GM12878 (cell line): ENCODE measurements at regions not wholly inside any gene's neighbourhood (a gene's known extent, or its start where the extent isn't known, plus 50 kb on each side); places are given as distances from the start of the nearest gene placed in this dataset.

Experiments used
- ATAC-seq: fragments of 200-7000 bp; cut with Tn5 transposase; 3 replicates; pipeline ENCODE4 v1.9.1; 2020; ENCODE audit warnings: mild to moderate bottlenecking, moderate library complexity
- BruUV-seq: library from RNA; stranded (reverse); fragments of 400-500 nt; replicated peaks from 2 replicates; lab custom pipeline; 2021; lab: Mats Ljungman, UMichigan
- CTCF ChIA-PET: fragments of 300-600 bp; sonication (Branson Sonifier 250); formaldehyde crosslinking; extraction: SDS; loops from one replicate; lab custom pipeline; 2021; ENCODE audit warnings: inconsistent platforms; lab: Yijun Ruan, JAX
- POLR2A ChIA-PET: fragments of 350-600 bp; formaldehyde crosslinking; extraction: SDS; loops from one replicate; lab custom pipeline; 2021; ENCODE audit warnings: inconsistent platforms; lab: Charles Lee
- RAD21 ChIA-PET: fragments of 300-600 bp; sonication (Branson Sonifier 250); formaldehyde crosslinking; loops from one replicate; lab custom pipeline; 2023; ENCODE audit warnings: antibody characterized with exemption; ENCODE audit not compliant: unreplicated experiment; lab: Charles Lee
- SMC1A ChIA-PET: fragments of 300-600 bp; sonication (Branson Sonifier 250); formaldehyde crosslinking; loops from one replicate; lab custom pipeline; 2023; ENCODE audit not compliant: unreplicated experiment, uncharacterized antibody; lab: Charles Lee
- DNase-seq: peaks from one replicate; pipeline ENCODE4 v3.0.0-alpha.2; 2011; ENCODE audit warnings: low read depth, low spot score
- FAIRE-seq: peaks from 3 replicates; lab custom pipeline; 2011; peaks lifted over from hg19 to GRCh38; lab: Jason Lieb, UNC
- H2AFZ ChIP-seq: 2 replicates; pipeline ENCODE4 v1.6.0; 2011; ENCODE audit warnings: low read depth, low read length, control low read depth; ENCODE audit not compliant: control insufficient read depth
- H3K27ac ChIP-seq: 2 replicates; pipeline ENCODE4 v1.5.1; 2011; ENCODE audit warnings: control low read depth; ENCODE audit not compliant: control insufficient read depth, insufficient read depth
- H3K27me3 ChIP-seq, 2 experiments: replicated peaks in 1 of 2; 2 replicates each; pipeline versions ENCODE4 v1.6.0 to v1.6.1; 2011; ENCODE audit warnings: low read length in 1 of 2; ENCODE audit not compliant: control insufficient read depth in 2 of 2, insufficient read depth in 2 of 2
- H3K36me3 ChIP-seq, 2 experiments: 2 replicates each; pipeline ENCODE4 v1.5.1; 2011; ENCODE audit warnings: low read length in 1 of 2; ENCODE audit not compliant: control insufficient read depth in 2 of 2, insufficient read depth in 2 of 2
- H3K4me1 ChIP-seq: 2 replicates; pipeline ENCODE4 v1.6.1; 2011; ENCODE audit warnings: mild to moderate bottlenecking, low read length, moderate library complexity, mixed read lengths; ENCODE audit not compliant: control insufficient read depth, insufficient read depth
- H3K4me2 ChIP-seq: 2 replicates; pipeline ENCODE4 v1.6.0; 2011; ENCODE audit warnings: control low read depth; ENCODE audit not compliant: control insufficient read depth, insufficient read depth
- H3K4me3 ChIP-seq: fragments of 200-600 bp; sonication (generic); 2 replicates; pipeline ENCODE4 v1.5.1; 2016
- H3K79me2 ChIP-seq: 2 replicates; pipeline ENCODE4 v1.6.0; 2011; ENCODE audit warnings: low read length; ENCODE audit not compliant: control insufficient read depth, insufficient read depth
- H3K9ac ChIP-seq: 2 replicates; pipeline ENCODE4 v1.8.0; 2011; ENCODE audit warnings: low read length, control low read depth, mixed read lengths; ENCODE audit not compliant: control insufficient read depth, insufficient read depth
- H3K9me3 ChIP-seq: replicated peaks from 3 replicates; pipeline ENCODE4 v1.5.1; 2011; ENCODE audit warnings: mild to moderate bottlenecking, low read length; ENCODE audit not compliant: control insufficient read depth, insufficient read depth
- H4K20me1 ChIP-seq: 2 replicates; pipeline ENCODE4 v1.6.0; 2011; ENCODE audit not compliant: control insufficient read depth, insufficient read depth
- BHLHE40 ChIP-seq, 2 experiments: fragments of 450-650 bp in 1 of 2; IDR thresholded peaks; 2 replicates each; pipeline ENCODE4 v1.6.1; 2011 to 2017; ENCODE audit warnings: low read depth in 2 of 2, borderline replicate concordance in 1 of 2, improper control_type of control experiment in 1 of 2, low read length in 1 of 2, mild to moderate bottlenecking in 1 of 2
- ESRRA ChIP-seq: IDR thresholded peaks from 2 replicates; pipeline ENCODE4 v1.6.1; 2012; ENCODE audit warnings: mild to moderate bottlenecking, low read length, improper control_type of control experiment
- GABPA ChIP-seq: IDR thresholded peaks from 2 replicates; pipeline ENCODE4 v1.6.1; 2014; ENCODE audit warnings: antibody characterized with exemption, low read depth, mild to moderate bottlenecking, inconsistent platforms
- MTA3 ChIP-seq: IDR thresholded peaks from 2 replicates; pipeline ENCODE4 v1.6.1; 2012; ENCODE audit warnings: low read length, inconsistent platforms, borderline replicate concordance
- NBN ChIP-seq: fragments of 450-650 bp; IDR thresholded peaks from 2 replicates; pipeline ENCODE4 v1.6.1; 2016
- NRF1 ChIP-seq: conservative IDR thresholded peaks from 2 replicates; pipeline ENCODE4 v1.6.1; 2011; ENCODE audit warnings: mild to moderate bottlenecking, low read depth, low read length, improper control_type of control experiment
- ZNF622 ChIP-seq: fragments of 450-650 bp; IDR thresholded peaks from 2 replicates; pipeline ENCODE4 v1.6.1; 2017; ENCODE audit warnings: mild to moderate bottlenecking, inconsistent platforms
- WGBS: methylation state at CpG from one replicate; pipeline ENCODE4 v1.1.6; 2016; ENCODE audit warnings: low lambda C conversion rate; ENCODE audit not compliant: insufficient replicate concordance, insufficient coverage; ENCODE audit errors: missing lambda C conversion rate; 5-methylcytosine and 5-hydroxymethylcytosine counted together
- in situ Hi-C: fragments of 300-500 bp; cut with MboI; formaldehyde crosslinking; loops from 9 replicates; pipeline ENCODE4 v1.14.3; 2018; ENCODE audit warnings: mixed read lengths
- intact Hi-C: fragments of 100-400 bp; cut with micrococcal nuclease; formaldehyde crosslinking; loops from one replicate; pipeline ENCODE4 v1.14.2; 2022; ENCODE audit not compliant: unreplicated experiment
- TF ChIP-seq, protein P1 (sequence below): fragments of 150-350 bp; IDR thresholded peaks from 2 replicates; pipeline ENCODE4 v1.6.1; 2016; ENCODE audit warnings: low read depth, low read length

DNA sequence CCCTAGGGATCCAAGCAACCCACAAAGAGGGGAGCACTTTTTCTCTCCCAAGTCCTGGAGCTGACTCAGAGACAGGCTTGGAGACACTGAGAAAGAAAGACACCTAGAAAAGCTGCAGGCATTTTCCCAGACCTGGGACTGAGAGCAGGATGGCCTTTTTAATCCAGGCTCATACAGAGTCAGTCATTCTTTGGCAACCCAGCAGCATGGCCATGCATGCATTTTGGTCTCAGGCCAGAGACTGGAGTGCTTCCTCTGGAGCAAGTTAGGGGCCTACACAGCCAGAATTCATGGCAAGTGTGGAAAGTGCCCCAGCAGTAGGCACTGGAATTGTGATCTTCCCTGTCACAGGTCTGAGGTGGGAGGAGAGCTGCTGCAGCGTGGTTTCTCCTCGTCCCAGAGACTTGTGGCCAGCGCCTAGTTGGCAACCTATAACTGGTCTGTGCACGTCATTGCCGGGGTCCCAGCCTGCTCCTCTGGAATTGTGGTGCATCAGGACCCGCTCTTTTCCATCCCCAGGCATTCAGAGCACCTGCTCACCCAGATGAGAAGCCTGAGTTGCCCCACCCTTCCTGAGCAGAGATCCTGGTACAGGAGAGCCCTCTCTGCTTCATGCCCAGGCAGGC lies 231.9 kb upstream of the RAB6C start:
- ChIA-PET RAD21 (no interaction called here), SMC1A (no interaction called here), CTCF (no interaction called here), POLR2A (interaction anchor here (0.5 kb wide), 1 partner anchor 1363 kb away, joined by 4 read pairs; no protein-coding TSS in a partner anchor)
- in situ Hi-C loops (no loop called here), intact Hi-C loops (no loop called here)
- ATAC-seq (no peak), FAIRE-seq (no peak), DNase-seq (no peak)
- H3K4me1 ChIP-seq: no peaks in the 10 kb centered on the region
- WGBS: 10% methylated on average over 6 of the region's 6 CpGs
- H3K4me3 ChIP-seq: no peak overlapping the region
- H3K4me2 ChIP-seq: no peak overlapping the region
- TF ChIP-seq BHLHE40 (IDR thresholded peaks at IDR 0.05; ENCODE audit: borderline replicate concordance in 1 of 2, low read depth in 2 of 2, low read length in 1 of 2) (no peak), ZNF622 (no peak), NRF1 (no peak), ESRRA (no peak), MTA3 (no peak), GABPA (no peak), NBN (no peak)
- TF ChIP-seq, protein P1, sequence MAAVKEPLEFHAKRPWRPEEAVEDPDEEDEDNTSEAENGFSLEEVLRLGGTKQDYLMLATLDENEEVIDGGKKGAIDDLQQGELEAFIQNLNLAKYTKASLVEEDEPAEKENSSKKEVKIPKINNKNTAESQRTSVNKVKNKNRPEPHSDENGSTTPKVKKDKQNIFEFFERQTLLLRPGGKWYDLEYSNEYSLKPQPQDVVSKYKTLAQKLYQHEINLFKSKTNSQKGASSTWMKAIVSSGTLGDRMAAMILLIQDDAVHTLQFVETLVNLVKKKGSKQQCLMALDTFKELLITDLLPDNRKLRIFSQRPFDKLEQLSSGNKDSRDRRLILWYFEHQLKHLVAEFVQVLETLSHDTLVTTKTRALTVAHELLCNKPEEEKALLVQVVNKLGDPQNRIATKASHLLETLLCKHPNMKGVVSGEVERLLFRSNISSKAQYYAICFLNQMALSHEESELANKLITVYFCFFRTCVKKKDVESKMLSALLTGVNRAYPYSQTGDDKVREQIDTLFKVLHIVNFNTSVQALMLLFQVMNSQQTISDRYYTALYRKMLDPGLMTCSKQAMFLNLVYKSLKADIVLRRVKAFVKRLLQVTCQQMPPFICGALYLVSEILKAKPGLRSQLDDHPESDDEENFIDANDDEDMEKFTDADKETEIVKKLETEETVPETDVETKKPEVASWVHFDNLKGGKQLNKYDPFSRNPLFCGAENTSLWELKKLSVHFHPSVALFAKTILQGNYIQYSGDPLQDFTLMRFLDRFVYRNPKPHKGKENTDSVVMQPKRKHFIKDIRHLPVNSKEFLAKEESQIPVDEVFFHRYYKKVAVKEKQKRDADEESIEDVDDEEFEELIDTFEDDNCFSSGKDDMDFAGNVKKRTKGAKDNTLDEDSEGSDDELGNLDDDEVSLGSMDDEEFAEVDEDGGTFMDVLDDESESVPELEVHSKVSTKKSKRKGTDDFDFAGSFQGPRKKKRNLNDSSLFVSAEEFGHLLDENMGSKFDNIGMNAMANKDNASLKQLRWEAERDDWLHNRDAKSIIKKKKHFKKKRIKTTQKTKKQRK: no peak
- H4K20me1 ChIP-seq: no peaks in the 10 kb centered on the region
- H3K9me3 ChIP-seq: no peaks in the 10 kb centered on the region; the same call in 2 of the 3 replicates
- no peak overlapping the region for H3K9ac ChIP-seq
- H3K79me2 ChIP-seq: no peaks in the 10 kb centered on the region
- no peak overlapping the region for H2AFZ ChIP-seq
- BruUV-seq: no TSS peak
- no peak overlapping the region for H3K27ac ChIP-seq
- H3K27me3 ChIP-seq: no peaks in the 10 kb centered on the region
- no peaks in the 10 kb centered on the region for H3K36me3 ChIP-seq
